Testis (tissue), 2 donors: ENCODE measurements at regions not wholly inside any gene's neighbourhood (a gene's known extent, or its start where the extent isn't known, plus 50 kb on each side); places are given as distances from the start of the nearest gene placed in this dataset.

ENCODE experiments used
- DNase-seq: peaks from one replicate; pipeline ENCODE4 v3.0.0-alpha.2; 2019
- H3K27ac ChIP-seq, 2 donors: fragments of 200-600 bp; sonication (generic); one replicate each; pipeline ENCODE4 v1.5.1; 2019
- H3K27me3 ChIP-seq: fragments of 200-600 bp; sonication (generic); one replicate; pipeline ENCODE4 v1.5.1; 2019
- H3K36me3 ChIP-seq: fragments of 200-600 bp; sonication (generic); one replicate; pipeline ENCODE4 v1.5.1; 2017; ENCODE audit warnings: low read depth; ENCODE audit errors: missing control alignments
- H3K4me1 ChIP-seq: fragments of 200-600 bp; sonication (generic); one replicate; pipeline ENCODE4 v1.5.1; 2019
- H3K4me3 ChIP-seq, 2 donors: fragments of 200-600 bp; sonication (generic); one replicate each; pipeline ENCODE4 v1.5.1; 2017 to 2019
- H3K9me3 ChIP-seq: fragments of 200-600 bp; sonication (generic); one replicate; pipeline ENCODE4 v1.5.1; 2017
- POLR2A ChIP-seq: fragments of 450-650 bp; IDR thresholded peaks from one replicate; pipeline ENCODE4 v1.6.1; 2017; ENCODE audit warnings: antibody characterized with exemption, mild to moderate bottlenecking, moderate library complexity
- WGBS, 2 donors: methylation state at CpG; one replicate each; pipeline ENCODE4 v1.1.5; 2018; 5-methylcytosine and 5-hydroxymethylcytosine counted together
- intact Hi-C: fragments of 100-400 bp; cut with DNase I; formaldehyde crosslinking; loops from one replicate; pipeline ENCODE4 v1.15.1; 2023; ENCODE audit warnings: low total_unique reads
- TF ChIP-seq, protein P1 (sequence below), 3 experiments: fragments of 450-650 bp in 2 of 3; fragments of 200-600 bp in 1 of 3; sonication (generic) in 1 of 3; IDR thresholded peaks; one replicate each; pipeline ENCODE4 v1.5.1; 2016 to 2019; ENCODE audit warnings: antibody characterized with exemption in 3 of 3, mild to moderate bottlenecking in 2 of 3, moderate library complexity in 1 of 3

- WGBS, 2 donors = 83 to 90% methylated on average over 5 of the region's 5 CpGs
- H3K27me3 ChIP-seq = no peaks in the 10 kb centered on the region
- no peaks in the 10 kb centered on the region for H3K9me3 ChIP-seq
- no peak overlapping the region for H3K27ac ChIP-seq
- no peak for TF ChIP-seq POLR2A
- TF ChIP-seq, protein P1, sequence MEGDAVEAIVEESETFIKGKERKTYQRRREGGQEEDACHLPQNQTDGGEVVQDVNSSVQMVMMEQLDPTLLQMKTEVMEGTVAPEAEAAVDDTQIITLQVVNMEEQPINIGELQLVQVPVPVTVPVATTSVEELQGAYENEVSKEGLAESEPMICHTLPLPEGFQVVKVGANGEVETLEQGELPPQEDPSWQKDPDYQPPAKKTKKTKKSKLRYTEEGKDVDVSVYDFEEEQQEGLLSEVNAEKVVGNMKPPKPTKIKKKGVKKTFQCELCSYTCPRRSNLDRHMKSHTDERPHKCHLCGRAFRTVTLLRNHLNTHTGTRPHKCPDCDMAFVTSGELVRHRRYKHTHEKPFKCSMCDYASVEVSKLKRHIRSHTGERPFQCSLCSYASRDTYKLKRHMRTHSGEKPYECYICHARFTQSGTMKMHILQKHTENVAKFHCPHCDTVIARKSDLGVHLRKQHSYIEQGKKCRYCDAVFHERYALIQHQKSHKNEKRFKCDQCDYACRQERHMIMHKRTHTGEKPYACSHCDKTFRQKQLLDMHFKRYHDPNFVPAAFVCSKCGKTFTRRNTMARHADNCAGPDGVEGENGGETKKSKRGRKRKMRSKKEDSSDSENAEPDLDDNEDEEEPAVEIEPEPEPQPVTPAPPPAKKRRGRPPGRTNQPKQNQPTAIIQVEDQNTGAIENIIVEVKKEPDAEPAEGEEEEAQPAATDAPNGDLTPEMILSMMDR (IDR thresholded peaks at IDR 0.05) = no peak
- no peaks in the 10 kb centered on the region for H3K36me3 ChIP-seq
- H3K4me3 ChIP-seq = no peak overlapping the region
- no peaks in the 10 kb centered on the region for H3K4me1 ChIP-seq
- intact Hi-C loops = no loop called here
- DNase-seq = no peak
These were observed 182.2 kb upstream of the SFSWAP start for GRCh38 chr12:131528667-131529066.

GRCh38 chr12:131529196-131530040, 181.5 kb upstream of the SFSWAP start:
- Histone ChIP-seq H3K27ac (no peak overlapping the region), H3K4me1 (peaks cover under 1% of the 10 kb centered on the region), H3K27me3 (no peaks in the 10 kb centered on the region), H3K9me3 (no peaks in the 10 kb centered on the region), H3K4me3 (peak overlapping the region; percentile 43 to 46), H3K36me3 (no peaks in the 10 kb centered on the region)
- TF ChIP-seq POLR2A = no peak
- TF ChIP-seq, protein P1 (IDR thresholded peaks at IDR 0.05) = no peak
- intact Hi-C loops = no loop called here
- 59 to 73% methylated on average over 18 of the region's 18 CpGs for WGBS, 2 donors
- DNase-seq = peak; percentile 93

DNA sequence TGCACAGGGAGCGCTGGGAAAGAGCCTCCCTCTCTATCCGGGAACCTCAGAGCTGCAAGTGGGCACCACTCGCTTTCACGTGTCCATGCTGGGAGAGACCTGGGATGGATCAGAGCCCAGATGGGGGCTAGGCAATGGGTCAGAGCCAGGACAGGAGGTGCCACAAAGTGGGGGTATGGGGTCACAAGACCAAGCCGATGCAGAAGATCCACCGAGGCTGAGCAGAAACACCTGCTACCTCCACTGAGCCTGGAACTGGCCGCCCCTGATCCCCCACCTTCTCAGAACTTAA, 180.9 kb upstream of the SFSWAP start:
- Histone ChIP-seq H3K36me3 (no peaks in the 10 kb centered on the region), H3K9me3 (no peaks in the 10 kb centered on the region), H3K27ac (no peak overlapping the region), H3K4me1 (peaks cover 6% of the 10 kb centered on the region), H3K27me3 (no peaks in the 10 kb centered on the region), H3K4me3 (no peak overlapping the region)
- 74 to 79% methylated on average over 7 of the region's 7 CpGs for WGBS, 2 donors
- TF ChIP-seq, protein P1 (IDR thresholded peaks at IDR 0.05) = no peak
- TF ChIP-seq POLR2A = no peak
- no peak for DNase-seq
- intact Hi-C loops = no loop called here

- H3K4me3 ChIP-seq = no peak overlapping the region
- H3K4me1 ChIP-seq = peaks cover 6% of the 10 kb centered on the region
- no peak overlapping the region for H3K27ac ChIP-seq
- 20 to 40% methylated on average over 5 of the region's 5 CpGs for WGBS, 2 donors
- no peak for DNase-seq
- H3K9me3 ChIP-seq = no peaks in the 10 kb centered on the region
- intact Hi-C loops = no loop called here
- no peak for TF ChIP-seq POLR2A
- TF ChIP-seq, protein P1 (IDR thresholded peaks at IDR 0.05) = no peak
- no peaks in the 10 kb centered on the region for H3K27me3 ChIP-seq
- no peaks in the 10 kb centered on the region for H3K36me3 ChIP-seq
These were observed 180.5 kb upstream of the SFSWAP start for GRCh38 chr12:131530422-131530821.

GRCh38 chr12:131533139-131533538, 177.8 kb upstream of the SFSWAP start:
- no peak for DNase-seq
- Histone ChIP-seq H3K27ac (no peak overlapping the region), H3K36me3 (no peaks in the 10 kb centered on the region), H3K9me3 (no peaks in the 10 kb centered on the region), H3K4me1 (peaks cover 6% of the 10 kb centered on the region), H3K4me3 (no peak overlapping the region), H3K27me3 (no peaks in the 10 kb centered on the region)
- intact Hi-C loops = no loop called here
- no peak for TF ChIP-seq POLR2A
- TF ChIP-seq, protein P1 (IDR thresholded peaks at IDR 0.05) = no peak
- WGBS, 2 donors = 89 to 94% methylated on average over 9 to 12 of the region's 12 CpGs
